H1 (cell line): ENCODE measurements at regions not wholly inside any gene's neighbourhood (a gene's known extent, or its start where the extent isn't known, plus 50 kb on each side); places are given as distances from the start of the nearest gene placed in this dataset.

Experiments
- ATF2 ChIP-seq: IDR thresholded peaks from 2 replicates; pipeline ENCODE4 v1.6.1; 2012; ENCODE audit warnings: low read length, inconsistent platforms
- CBX8 ChIP-seq: fragments of 300-800, 300-1000 bp; sonication (generic); IDR thresholded peaks from 2 replicates; pipeline ENCODE4 v1.7.1; 2016; ENCODE audit warnings: low read depth, low read length, borderline replicate concordance
- EP300 ChIP-seq, 2 experiments: IDR thresholded peaks; 1 replicate in 1 of 2; 2 replicates in 1 of 2; pipeline ENCODE4 v1.6.1; 2011 to 2012; ENCODE audit warnings: low read depth in 2 of 2, low read length in 2 of 2, mild to moderate bottlenecking in 2 of 2, borderline replicate concordance in 1 of 2, inconsistent platforms in 1 of 2, moderate library complexity in 1 of 2
- EZH2 ChIP-seq: fragments of 200-600 bp; sonication (generic); IDR thresholded peaks from 2 replicates; pipeline ENCODE4 v1.7.1; 2012; ENCODE audit warnings: low read depth, mild to moderate bottlenecking, moderate library complexity, low read length, inconsistent platforms; ENCODE audit not compliant: severe bottlenecking
- KDM5A ChIP-seq: fragments of 200-600 bp; IDR thresholded peaks from 2 replicates; pipeline ENCODE4 v1.7.1; 2012; ENCODE audit warnings: mild to moderate bottlenecking, low read length, inconsistent platforms, mixed read lengths
- SRF ChIP-seq: IDR thresholded peaks from 2 replicates; pipeline ENCODE4 v1.6.1; 2011; ENCODE audit warnings: mild to moderate bottlenecking, low read depth, low read length, moderate library complexity

- TF ChIP-seq EP300 (IDR thresholded peaks at IDR 0.05; ENCODE audit: borderline replicate concordance in 1 of 2, low read depth in 2 of 2, low read length in 2 of 2) (no peak), EZH2 (no peak), KDM5A (no peak), CBX8 (no peak), ATF2 (no peak), SRF (no peak)
Measured at GRCh38 chr12:75599061-75599460, 87.7 kb upstream of the KRR1 start (continued).
